Skin epidermis (tissue), 12 donors: ENCODE measurements at regions not wholly inside any gene's neighbourhood (a gene's known extent, or its start where the extent isn't known, plus 50 kb on each side); places are given as distances from the start of the nearest gene placed in this dataset.

Experiments
- H3K27ac ChIP-seq, 21 experiments: fragments of 200-600 bp; sonication (generic) in 11 of 21; one replicate each; pipeline ENCODE4 v1.5.0; 2020; ENCODE audit warnings: mild to moderate bottlenecking in 3 of 21, inconsistent platforms in 2 of 21, moderate library complexity in 2 of 21
- H3K4me3 ChIP-seq, 7 experiments: fragments of 200-600 bp; sonication (generic) in 2 of 7; one replicate each; pipeline ENCODE4 v1.5.0; 2020; ENCODE audit warnings: inconsistent platforms in 2 of 7, mild to moderate bottlenecking in 2 of 7, moderate library complexity in 1 of 7

- H3K4me3 ChIP-seq, result no peak overlapping the region
- H3K27ac ChIP-seq, result no peak overlapping the region
These were observed 183.9 kb downstream of the MYRFL start for GRCh38 chr12:70008944-70009343.

DNA sequence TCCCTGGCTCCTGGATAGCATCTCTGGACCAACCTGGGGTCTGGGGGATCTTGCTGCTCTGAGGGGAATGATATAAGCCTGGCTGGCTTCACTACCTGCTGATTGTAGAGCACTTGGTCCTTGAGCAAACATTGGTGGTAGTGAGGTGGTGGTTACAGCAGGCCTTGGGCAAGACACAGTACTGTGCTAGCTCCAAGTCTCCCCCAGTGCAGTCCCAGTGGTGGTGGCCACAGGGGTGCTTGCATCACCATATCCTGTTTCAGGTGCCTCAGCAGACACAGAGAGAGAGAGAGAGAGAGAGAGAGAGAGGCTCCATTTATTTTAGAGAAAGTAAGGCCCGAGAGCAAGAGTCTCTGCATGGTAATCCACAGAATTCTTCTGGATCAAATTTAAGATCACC is 186.3 kb downstream of the MYRFL start:
- Histone ChIP-seq H3K27ac (no peak overlapping the region), H3K4me3 (no peak overlapping the region)

DNA sequence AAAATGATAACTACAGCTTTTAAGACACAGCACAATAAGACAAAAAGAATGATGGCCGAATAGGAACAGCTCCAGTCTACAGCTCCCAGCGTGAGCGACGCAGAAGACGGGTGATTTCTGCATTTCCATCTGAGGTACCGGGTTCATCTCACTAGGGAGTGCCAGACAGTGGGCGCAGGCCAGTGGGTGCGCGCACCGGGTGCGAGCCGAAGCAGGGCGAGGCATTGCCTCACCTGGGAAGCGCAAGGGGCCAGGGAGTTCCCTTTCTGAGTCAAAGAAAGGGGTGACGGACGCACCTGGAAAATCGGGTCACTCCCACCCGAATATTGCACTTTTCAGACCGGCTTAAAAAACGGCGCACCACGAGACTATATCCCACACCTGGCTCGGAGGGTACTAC is 188.0 kb downstream of the MYRFL start:
- peak overlapping the region in 3 of 7 experiments; percentile 15 to 23 (median 16) for H3K4me3 ChIP-seq
- peak overlapping the region in 7 of 21 experiments; percentile 22 to 64 (median 34) for H3K27ac ChIP-seq

DNA sequence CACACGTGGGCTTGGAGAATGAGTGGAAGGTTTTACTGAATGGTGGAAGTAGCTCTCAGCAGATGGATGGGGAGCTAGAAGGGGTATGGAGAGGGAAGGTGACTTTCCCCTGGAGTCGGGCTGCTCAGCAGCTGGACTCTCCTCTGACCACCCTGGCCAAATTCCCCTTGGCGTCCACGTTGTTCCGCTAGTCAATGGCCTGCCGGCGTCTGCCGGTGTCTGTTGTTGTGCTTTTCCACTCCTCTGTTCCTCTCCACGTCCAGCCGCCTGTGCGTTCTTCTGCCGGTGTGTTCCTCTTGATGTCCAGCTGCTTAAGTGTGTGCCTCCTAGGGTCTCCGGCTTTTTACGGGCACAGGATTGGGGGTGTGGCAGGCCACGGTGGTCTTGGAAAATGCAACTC is 203.5 kb downstream of the MYRFL start:
- H3K4me3 ChIP-seq, result no peak overlapping the region
- no peak overlapping the region for H3K27ac ChIP-seq

- Histone ChIP-seq H3K27ac (no peak overlapping the region), H3K4me3 (no peak overlapping the region)
These were observed 203.9 kb downstream of the MYRFL start for GRCh38 chr12:70028918-70029317.

DNA sequence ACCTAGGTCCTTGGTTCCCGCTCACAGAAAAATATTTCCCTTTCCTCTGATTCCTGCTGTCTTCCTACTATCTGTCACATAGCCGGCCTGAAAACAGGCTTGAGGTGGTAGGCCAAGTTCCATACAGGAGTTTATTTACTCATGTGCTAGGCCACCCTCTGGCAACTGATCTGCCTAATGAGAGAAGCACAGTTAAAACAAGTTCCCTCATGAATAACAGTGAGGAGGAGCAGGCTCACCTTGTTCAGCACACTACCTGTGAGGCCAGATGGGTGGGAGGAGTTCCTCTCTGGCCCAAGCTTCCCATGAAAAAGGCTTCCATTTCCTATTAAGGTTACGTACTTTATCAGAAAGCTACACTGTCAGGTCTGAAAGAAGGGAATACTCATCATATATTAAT is 206.0 kb downstream of the MYRFL start:
- Histone ChIP-seq H3K4me3 (no peak overlapping the region), H3K27ac (peak overlapping the region in 14 of 21 experiments; percentile 8 to 77 (median 50))

DNA sequence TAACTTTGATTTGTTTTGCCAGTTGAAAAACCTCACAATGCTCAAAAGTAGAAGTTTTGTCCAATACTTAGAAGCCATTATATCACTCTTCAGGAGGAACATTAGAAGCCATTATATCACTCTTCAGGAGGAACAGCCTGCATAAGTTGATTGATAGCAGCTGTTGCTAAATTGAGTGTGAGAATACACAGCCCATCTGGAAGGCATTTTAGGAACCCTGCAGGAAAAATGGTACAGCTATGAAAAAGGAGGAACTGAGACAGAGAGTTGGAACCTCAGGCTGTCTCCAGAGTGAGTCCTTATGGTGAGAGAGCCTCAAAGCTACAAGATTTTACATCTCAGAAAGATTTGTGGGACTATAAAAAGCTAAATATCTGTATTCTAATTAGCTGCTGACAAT is 207.0 kb downstream of the MYRFL start:
- peak overlapping the region in 3 of 21 experiments; percentile 3 to 77 (median 26) for H3K27ac ChIP-seq
- no peak overlapping the region for H3K4me3 ChIP-seq

DNA sequence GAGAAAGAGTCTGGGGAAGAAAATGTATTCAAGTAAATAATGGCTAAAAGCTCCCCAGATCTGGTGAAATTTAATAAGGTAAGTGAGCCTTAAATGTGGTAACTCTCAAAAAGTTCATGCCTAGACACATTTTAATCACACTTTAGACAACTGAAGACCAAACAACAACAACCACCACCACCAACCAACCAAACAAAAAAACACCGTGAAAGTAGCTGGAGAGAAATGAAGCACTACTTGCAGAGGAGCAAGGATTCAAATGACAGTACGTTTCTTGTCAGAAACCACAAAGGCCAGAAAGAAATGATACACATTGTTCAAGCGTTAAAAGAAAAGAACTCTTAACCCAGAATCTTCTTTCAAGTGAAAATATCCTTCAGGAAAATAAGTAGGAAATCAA is 208.3 kb downstream of the MYRFL start:
- Histone ChIP-seq H3K4me3 (no peak overlapping the region), H3K27ac (no peak overlapping the region)

DNA sequence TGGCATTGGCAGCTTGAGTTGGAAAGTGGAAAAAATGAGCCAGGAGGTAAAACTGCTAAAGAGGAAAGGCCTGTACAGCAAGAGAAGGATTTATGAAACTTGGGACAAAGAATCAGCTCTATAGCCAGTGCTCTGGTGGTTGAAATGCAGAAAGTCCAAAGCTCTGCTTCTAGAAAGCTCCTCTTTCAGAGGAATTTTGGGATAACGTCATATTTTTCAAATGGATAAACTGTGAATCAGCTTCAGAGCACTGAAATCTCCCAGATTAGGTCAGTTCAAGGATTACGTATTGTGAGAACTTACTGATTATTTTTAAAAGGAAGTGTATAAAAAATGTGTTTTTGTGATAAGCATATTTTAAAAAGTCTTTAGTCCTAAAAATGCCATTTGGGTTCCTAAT is 203.1 kb upstream of the CNOT2 start:
- Histone ChIP-seq H3K4me3 (no peak overlapping the region), H3K27ac (no peak overlapping the region)

DNA sequence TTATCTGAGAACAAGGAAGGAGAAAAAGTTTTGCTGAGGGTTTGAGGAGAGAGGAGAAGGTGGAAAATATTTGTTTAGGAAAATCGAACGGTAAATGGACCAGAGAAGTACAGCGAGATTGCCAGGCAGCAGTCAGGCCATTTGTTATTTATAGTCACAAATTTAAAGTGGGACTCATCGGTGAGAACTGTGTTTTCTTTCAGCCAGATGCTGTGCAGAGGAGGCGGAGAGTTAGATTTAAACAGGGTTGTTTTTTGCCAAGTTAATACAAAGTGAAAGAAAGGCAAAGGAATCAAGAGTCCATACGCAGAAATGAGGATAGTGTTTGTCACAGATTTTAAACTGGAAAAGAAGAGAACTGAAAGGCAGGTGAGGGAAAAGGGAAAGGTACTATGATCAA is 200.6 kb upstream of the CNOT2 start:
- Histone ChIP-seq H3K4me3 (no peak overlapping the region), H3K27ac (no peak overlapping the region)

DNA sequence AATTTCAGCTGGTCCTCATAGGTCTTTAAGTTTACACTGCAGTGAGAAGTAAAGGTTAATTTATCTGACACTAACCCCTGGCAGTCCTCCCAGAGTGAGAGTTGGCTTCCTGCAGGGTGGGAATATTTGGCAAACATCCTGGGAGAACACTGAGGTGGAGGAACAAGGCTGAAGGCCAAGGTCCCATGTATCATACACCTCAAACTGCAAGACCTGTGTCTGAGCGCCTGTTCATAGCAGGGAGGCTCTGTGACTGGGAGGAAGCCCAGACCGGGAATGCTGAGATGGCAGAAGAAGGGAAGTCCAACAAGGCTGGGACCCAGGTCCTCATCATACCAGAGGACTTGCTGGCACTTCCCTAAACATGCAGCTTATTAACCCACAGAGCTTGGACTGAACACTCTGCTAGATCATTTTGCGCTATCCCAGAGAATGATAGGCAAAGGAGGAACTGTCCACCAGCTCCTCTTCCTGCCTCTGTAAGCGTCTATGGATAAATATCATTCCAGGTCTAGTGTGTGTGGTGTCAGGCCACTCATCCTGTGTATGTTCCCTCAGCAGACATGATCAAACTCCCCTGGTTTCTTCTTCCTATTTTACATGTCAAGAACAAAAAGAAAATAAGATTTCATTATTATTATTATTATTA is 199.6 kb upstream of the CNOT2 start:
- no peak overlapping the region for H3K4me3 ChIP-seq
- H3K27ac ChIP-seq, result no peak overlapping the region

DNA sequence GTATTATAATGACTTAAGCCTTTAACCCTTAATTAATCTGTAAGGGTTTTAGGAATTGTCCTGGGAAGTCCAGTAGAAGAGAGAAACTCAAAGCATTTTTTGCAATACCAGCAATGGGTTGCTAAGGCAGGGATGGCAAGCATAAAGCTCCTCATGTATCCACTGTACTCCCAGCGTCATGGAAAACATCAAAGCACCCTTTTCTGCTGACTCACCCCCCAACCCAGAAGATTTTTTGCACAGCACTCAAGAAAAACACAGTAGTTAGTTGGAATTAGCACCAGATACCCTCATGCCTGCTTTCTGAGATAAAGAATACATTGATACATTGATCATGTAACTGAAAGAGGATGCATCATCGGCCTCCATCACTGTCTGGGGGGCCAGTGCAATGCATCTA is 199.1 kb upstream of the CNOT2 start:
- H3K4me3 ChIP-seq, result no peak overlapping the region
- H3K27ac ChIP-seq, result no peak overlapping the region

DNA sequence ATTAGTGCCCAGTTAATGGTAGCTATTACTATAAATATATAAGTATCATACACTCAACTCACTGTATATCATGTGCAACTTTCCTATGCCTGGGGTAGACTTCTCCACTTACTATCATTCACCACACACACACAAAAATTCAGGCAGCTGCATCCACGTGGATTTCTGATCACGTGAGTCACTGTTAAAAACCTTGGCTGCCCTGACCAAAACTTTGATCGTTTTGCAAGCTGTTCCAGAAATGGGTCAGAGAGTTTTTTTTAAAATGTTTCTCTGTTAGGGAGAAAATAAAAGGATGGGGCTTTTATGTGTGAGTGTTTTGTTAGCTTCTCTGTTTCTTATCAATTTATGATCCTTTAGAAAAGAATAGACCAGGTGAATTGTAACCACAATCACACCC is 198.2 kb upstream of the CNOT2 start:
- Histone ChIP-seq H3K27ac (no peak overlapping the region), H3K4me3 (no peak overlapping the region)

DNA sequence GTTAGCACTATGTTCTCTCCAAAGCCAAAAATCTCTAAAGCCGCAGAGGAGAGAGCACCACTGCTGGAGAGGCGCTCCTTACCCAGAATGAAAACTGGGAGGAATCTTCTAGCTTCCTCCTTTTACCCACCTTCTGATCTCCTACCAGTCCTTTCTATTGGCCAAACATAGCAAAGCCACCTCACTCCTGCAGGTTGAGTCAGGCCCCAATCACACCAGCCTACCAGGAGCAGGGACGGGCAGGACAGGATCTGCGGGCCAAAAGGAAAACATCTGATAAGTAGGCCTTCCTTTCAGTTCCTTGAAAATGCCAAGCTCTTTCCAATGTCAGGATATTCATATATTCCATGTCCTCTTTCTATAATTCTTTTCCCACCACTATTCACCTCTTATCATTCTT is 197.7 kb upstream of the CNOT2 start:
- no peak overlapping the region for H3K27ac ChIP-seq
- no peak overlapping the region for H3K4me3 ChIP-seq

- peak overlapping the region in 1 of 21 experiments; percentile 62 for H3K27ac ChIP-seq
- no peak overlapping the region for H3K4me3 ChIP-seq
These were observed 194.5 kb upstream of the CNOT2 start for GRCh38 chr12:70048521-70049250.

- H3K4me3 ChIP-seq, result no peak overlapping the region
- H3K27ac ChIP-seq, result peak overlapping the region in 11 of 21 experiments; percentile 11 to 64 (median 26)
These were observed 193.5 kb upstream of the CNOT2 start for GRCh38 chr12:70049596-70050360.

GRCh38 chr12:70052476-70052875 is 190.8 kb upstream of the CNOT2 start:
- no peak overlapping the region for H3K4me3 ChIP-seq
- peak overlapping the region in 1 of 21 experiments; percentile 24 for H3K27ac ChIP-seq

GRCh38 chr12:70052931-70053497 is 190.2 kb upstream of the CNOT2 start:
- Histone ChIP-seq H3K27ac (peak overlapping the region in 1 of 21 experiments; percentile 17), H3K4me3 (no peak overlapping the region)

- H3K27ac ChIP-seq, result no peak overlapping the region
- H3K4me3 ChIP-seq, result no peak overlapping the region
These were observed 183.9 kb upstream of the CNOT2 start for GRCh38 chr12:70059373-70059772.

- Histone ChIP-seq H3K4me3 (no peak overlapping the region), H3K27ac (no peak overlapping the region)
These were observed 182.6 kb upstream of the CNOT2 start for GRCh38 chr12:70060634-70061033.
